H1 (cell line): ENCODE measurements at regions not wholly inside any gene's neighbourhood (a gene's known extent, or its start where the extent isn't known, plus 50 kb on each side); places are given as distances from the start of the nearest gene placed in this dataset.

ENCODE experiments used
- CEBPB ChIP-seq: IDR thresholded peaks from 2 replicates; pipeline ENCODE4 v1.6.1; 2012; ENCODE audit warnings: low read depth, low read length
- CHD1 ChIP-seq: IDR thresholded peaks from 2 replicates; pipeline ENCODE4 v1.6.1; 2012; ENCODE audit warnings: low read depth, low read length, improper control_type of control experiment
- EZH2 ChIP-seq: fragments of 200-600 bp; sonication (generic); IDR thresholded peaks from 2 replicates; pipeline ENCODE4 v1.7.1; 2012; ENCODE audit warnings: low read depth, mild to moderate bottlenecking, moderate library complexity, low read length, inconsistent platforms; ENCODE audit not compliant: severe bottlenecking
- GTF2F1 ChIP-seq: IDR thresholded peaks from 2 replicates; pipeline ENCODE4 v1.6.1; 2012; ENCODE audit warnings: low read depth, low read length, improper control_type of control experiment, borderline replicate concordance
- HDAC6 ChIP-seq: IDR thresholded peaks from one replicate; pipeline ENCODE4 v1.7.1; 2012; ENCODE audit warnings: low read depth, mild to moderate bottlenecking, inconsistent platforms, low read length, moderate library complexity
- SIRT6 ChIP-seq: IDR thresholded peaks from one replicate; pipeline ENCODE4 v1.7.1; 2012; ENCODE audit warnings: low read length, inconsistent platforms
- TAF7 ChIP-seq: optimal IDR thresholded peaks from 2 replicates; pipeline ENCODE3; 2011; ENCODE audit warnings: low read depth, mild to moderate bottlenecking, inconsistent platforms, low read length, moderate library complexity, borderline replicate concordance

DNA sequence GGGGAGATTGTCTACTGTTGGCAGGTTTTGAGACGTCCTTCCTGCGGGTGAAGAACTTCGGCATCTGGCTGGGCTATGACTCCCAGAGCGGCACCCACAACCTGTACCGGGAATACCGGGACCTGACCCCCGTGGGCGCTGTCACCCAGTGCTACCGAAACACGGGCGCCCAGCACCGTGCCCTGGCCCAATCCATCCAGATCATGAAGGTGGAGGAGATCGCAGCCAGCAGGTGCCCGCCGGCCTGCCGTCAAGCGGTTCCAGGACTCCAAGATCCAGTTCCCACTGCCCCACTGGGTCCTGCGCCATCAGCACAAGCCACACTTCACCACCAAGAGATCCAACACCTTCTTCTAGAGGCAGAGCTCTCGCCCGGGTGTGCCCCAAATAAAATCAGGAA is 194.9 kb upstream of the EPHA6 start (continued):
- TF ChIP-seq EZH2 (no peak), CHD1 (no peak), SIRT6 (no peak), GTF2F1 (no peak), HDAC6 (no peak), CEBPB (no peak), TAF7 (no peak)
- TF ChIP-seq, all 59 proteins: peak for 0
